B cell (primary cell): ENCODE measurements at regions not wholly inside any gene's neighbourhood (a gene's known extent, or its start where the extent isn't known, plus 50 kb on each side); places are given as distances from the start of the nearest gene placed in this dataset.

Source experiments
- ATAC-seq: fragments of 200-7000 bp; cut with Tn5 transposase; one replicate; pipeline ENCODE4 v1.10.0; 2021; ENCODE audit warnings: low read depth, mild to moderate bottlenecking, moderate number of reproducible peaks, moderate library complexity
- CTCF ChIA-PET: fragments of 350-600 bp; sonication (Branson Sonifier 250); formaldehyde crosslinking; loops from one replicate; lab custom pipeline; 2021; ENCODE audit warnings: antibody characterized with exemption, inconsistent platforms; lab: Charles Lee
- POLR2A ChIA-PET: fragments of 350-600 bp; sonication (Branson Sonifier 250); formaldehyde crosslinking; loops from one replicate; lab custom pipeline; 2021; ENCODE audit warnings: antibody characterized with exemption; lab: Charles Lee
- DNase-seq: peaks from one replicate; pipeline ENCODE4 v3.0.0; 2013
- H2AFZ ChIP-seq: 2 replicates; pipeline ENCODE4 v1.6.1; 2012; ENCODE audit warnings: mild to moderate bottlenecking, low read depth, low read length; ENCODE audit not compliant: insufficient read depth, poor library complexity, severe bottlenecking
- H3K27ac ChIP-seq, 2 donors: 1 replicate in 1 of 2; 2 replicates in 1 of 2; pipeline ENCODE4 v1.5.1; 2012 to 2013; ENCODE audit warnings: low read length in 2 of 2, mild to moderate bottlenecking in 2 of 2, moderate library complexity in 1 of 2
- H3K27me3 ChIP-seq, 4 experiments: fragments of 200-600 bp in 1 of 4; sonication (generic) in 1 of 4; replicated peaks in 1 of 4; 1 replicate in 2 of 4; 2 replicates in 2 of 4; pipeline versions ENCODE4 v1.6.1 to v1.7.0; 2013 to 2016; ENCODE audit warnings: low read length in 3 of 4, mild to moderate bottlenecking in 2 of 4, mixed read lengths in 1 of 4, moderate library complexity in 1 of 4; ENCODE audit not compliant: insufficient read depth in 4 of 4, control insufficient read depth in 3 of 4; ENCODE audit errors: control extremely low read depth in 1 of 4
- H3K36me3 ChIP-seq, 2 experiments: replicated peaks in 1 of 2; 1 replicate in 1 of 2; 2 replicates in 1 of 2; pipeline versions ENCODE4 v1.6.1 to v1.7.1; 2013; ENCODE audit warnings: low read length in 1 of 2; ENCODE audit not compliant: insufficient read depth in 2 of 2, control insufficient read depth in 1 of 2; ENCODE audit errors: control extremely low read depth in 1 of 2, extremely low read depth in 1 of 2
- H3K4me1 ChIP-seq, 2 donors: fragments of 200-600 bp in 1 of 2; sonication (generic) in 1 of 2; 1 replicate in 1 of 2; 2 replicates in 1 of 2; pipeline versions ENCODE4 v1.5.1 to v1.6.1; 2013 to 2017; ENCODE audit warnings: low read length in 2 of 2; ENCODE audit not compliant: control insufficient read depth in 2 of 2, insufficient read depth in 2 of 2
- H3K4me2 ChIP-seq: replicated peaks from 2 replicates; pipeline ENCODE3; 2012; ENCODE audit warnings: mild to moderate bottlenecking, low read depth, low read length; ENCODE audit not compliant: poor library complexity, severe bottlenecking
- H3K4me3 ChIP-seq, 5 experiments: fragments of 200-600 bp in 1 of 5; sonication (generic) in 1 of 5; 1 replicate in 3 of 5; 2 replicates in 2 of 5; pipeline versions ENCODE4 v1.5.1 to v1.7.0; 2011 to 2016; ENCODE audit warnings: low read length in 4 of 5, mild to moderate bottlenecking in 4 of 5, low read depth in 2 of 5, control low read depth in 1 of 5, moderate library complexity in 1 of 5; ENCODE audit not compliant: insufficient read depth in 1 of 5; ENCODE audit errors: control extremely low read depth in 1 of 5, extremely low read depth in 1 of 5
- H3K79me2 ChIP-seq: fragments of 200-600 bp; sonication (generic); one replicate; pipeline ENCODE4 v1.6.0; 2016; ENCODE audit warnings: low read length; ENCODE audit not compliant: control insufficient read depth, insufficient read depth
- H3K9ac ChIP-seq: fragments of 200-600 bp; sonication (generic); 2 replicates; pipeline ENCODE4 v1.6.1; 2017; ENCODE audit warnings: mild to moderate bottlenecking, low read length, moderate library complexity
- H3K9me3 ChIP-seq, 3 donors: one replicate each; pipeline versions ENCODE4 v1.6.1 to v1.7.1; 2013; ENCODE audit warnings: low read length in 2 of 3; ENCODE audit not compliant: control insufficient read depth in 2 of 3, insufficient read depth in 1 of 3; ENCODE audit errors: control extremely low read depth in 1 of 3
- H4K20me1 ChIP-seq: 2 replicates; pipeline ENCODE4 v1.6.0; 2012; ENCODE audit warnings: mild to moderate bottlenecking, low read length; ENCODE audit not compliant: insufficient read depth, control insufficient read depth, poor library complexity, severe bottlenecking
- H3K27ac Mint-ChIP-seq: one replicate; pipeline ENCODE4 v1.8.0; 2021; ENCODE audit warnings: mixed read lengths
- H3K27me3 Mint-ChIP-seq: one replicate; pipeline ENCODE4 v1.8.0; 2021; ENCODE audit warnings: mixed read lengths
- H3K4me1 Mint-ChIP-seq: one replicate; pipeline ENCODE4 v1.8.0; 2021; ENCODE audit warnings: mixed read lengths
- H3K4me3 Mint-ChIP-seq: one replicate; pipeline ENCODE4 v1.8.0; 2021; ENCODE audit warnings: mixed read lengths
- H3K9me3 Mint-ChIP-seq: one replicate; pipeline ENCODE4 v1.8.0; 2022; ENCODE audit warnings: mixed read lengths; ENCODE audit not compliant: insufficient read depth
- CTCF ChIP-seq: fragments of 200-600 bp; IDR thresholded peaks from one replicate; pipeline ENCODE4 v1.8.0; 2022; ENCODE audit warnings: antibody characterized with exemption, mild to moderate bottlenecking
- EZH2 ChIP-seq: IDR thresholded peaks from 2 replicates; pipeline ENCODE4 v1.6.1; 2012; ENCODE audit warnings: borderline replicate concordance, low read depth, mild to moderate bottlenecking, moderate library complexity, low read length; ENCODE audit not compliant: insufficient read depth, poor library complexity, severe bottlenecking
- WGBS: methylation state at CpG from one replicate; pipeline ENCODE4 v1.1.5; 2013; ENCODE audit warnings: missing lambda C conversion rate; ENCODE audit not compliant: insufficient coverage; 5-methylcytosine and 5-hydroxymethylcytosine counted together
- intact Hi-C: fragments of 100-400 bp; cut with micrococcal nuclease; formaldehyde crosslinking; loops from one replicate; pipeline ENCODE4 v1.10.0; 2022

DNA sequence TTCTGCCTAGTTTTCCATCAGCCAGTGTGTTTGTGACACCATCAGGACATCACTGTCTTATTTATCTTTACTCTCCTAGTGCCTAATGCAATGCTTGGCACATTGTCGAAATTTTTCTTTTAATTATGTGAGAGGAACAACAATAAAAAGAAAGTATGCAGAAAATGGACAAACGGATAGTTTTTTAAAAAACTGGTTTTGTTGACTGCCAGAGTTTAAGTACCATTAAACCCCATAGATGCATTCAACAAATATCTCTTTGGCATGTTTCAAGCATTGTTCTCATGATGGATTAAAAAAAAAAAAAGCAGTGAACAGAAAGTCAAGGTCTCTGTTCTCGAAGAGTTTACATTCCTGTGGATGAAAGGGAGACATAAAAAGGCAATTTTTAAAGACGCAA is 398.4 kb downstream of the PPP3CA start:
- H3K27me3 ChIP-seq = no peaks in the 10 kb centered on the region
- intact Hi-C loops = no loop called here
- Mint-ChIP-seq H3K4me3 (no peak overlapping the region), H3K4me1 (peaks cover 3% of the 10 kb centered on the region), H3K9me3 (no peaks in the 10 kb centered on the region), H3K27ac (no peak overlapping the region), H3K27me3 (no peaks in the 10 kb centered on the region)
- H3K4me3 ChIP-seq = no peak overlapping the region
- H3K27ac ChIP-seq = no peak overlapping the region
- whole genome bisulfite sequencing = no CpG with 5 or more reads among the region's 4 CpGs
- no peak overlapping the region for H3K4me2 ChIP-seq
- no peak for TF ChIP-seq CTCF
- no peak for TF ChIP-seq EZH2
- H4K20me1 ChIP-seq = no peaks in the 10 kb centered on the region
- no peak for ATAC-seq
- ChIA-PET POLR2A (no interaction called here), CTCF (no interaction called here)
- no peak overlapping the region for H3K9ac ChIP-seq
- no peaks in the 10 kb centered on the region for H3K79me2 ChIP-seq
- H3K36me3 ChIP-seq = no peaks in the 10 kb centered on the region
- H2AFZ ChIP-seq = no peak overlapping the region
- no peak for DNase-seq
- H3K4me1 ChIP-seq = no peaks in the 10 kb centered on the region
- peaks cover 0 to 1% (median 0%) of the 10 kb centered on the region in 3 donors for H3K9me3 ChIP-seq

GRCh38 chr4:100945789-100946188 is 401.5 kb downstream of the PPP3CA start:
- no peak overlapping the region for H3K4me2 ChIP-seq
- CTCF ChIA-PET = interaction anchor here (0.7 kb wide), 1 partner anchor 79 kb away, joined by 3 read pairs; no protein-coding TSS in a partner anchor
- DNase-seq (no peak), ATAC-seq (no peak)
- H3K9me3 ChIP-seq = peaks cover 0 to 6% (median 3%) of the 10 kb centered on the region in 3 donors
- H3K4me3 ChIP-seq = no peak overlapping the region
- Mint-ChIP-seq H3K4me3 (no peak overlapping the region), H3K27ac (no peak overlapping the region), H3K4me1 (peaks cover 3% of the 10 kb centered on the region), H3K9me3 (peaks cover 5% of the 10 kb centered on the region), H3K27me3 (no peaks in the 10 kb centered on the region)
- H4K20me1 ChIP-seq = no peaks in the 10 kb centered on the region
- no peaks in the 10 kb centered on the region for H3K4me1 ChIP-seq
- no peak overlapping the region for H2AFZ ChIP-seq
- no peaks in the 10 kb centered on the region for H3K27me3 ChIP-seq
- TF ChIP-seq EZH2 = no peak
- TF ChIP-seq CTCF = no peak
- H3K36me3 ChIP-seq = no peaks in the 10 kb centered on the region
- no peak overlapping the region for H3K9ac ChIP-seq
- intact Hi-C loops = no loop called here
- H3K27ac ChIP-seq = no peak overlapping the region
- POLR2A ChIA-PET = no interaction called here
- H3K79me2 ChIP-seq = no peaks in the 10 kb centered on the region
